ENCODE measurements at regions not wholly inside any gene's neighbourhood (a gene's known extent, or its start where the extent isn't known, plus 50 kb on each side); places are given as distances from the start of the nearest gene placed in this dataset.
"Not testable (repeated sequence)": the region's sequence is repeated elsewhere in the genome, so short reads cannot be mapped to it uniquely, and the experiment has no call there.

DNA sequence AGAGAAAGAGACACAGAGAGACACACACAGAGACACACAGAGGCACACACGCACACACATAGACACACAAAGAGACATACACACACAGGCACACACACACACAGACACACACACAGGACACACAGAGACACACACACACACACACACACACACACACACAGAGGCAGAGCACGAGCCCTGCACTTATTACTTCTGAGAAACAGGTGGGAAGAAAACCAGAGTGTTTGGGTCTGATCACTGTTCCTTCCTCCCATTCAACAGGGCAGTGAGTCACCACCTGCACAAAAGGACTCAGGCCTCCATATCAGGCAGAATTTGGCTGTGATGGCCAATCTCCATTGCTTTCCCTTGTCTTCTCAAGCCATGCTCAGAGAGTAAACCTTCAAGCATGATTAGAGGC lies 285.0 kb downstream of the ANAPC1 start:
- not testable (repeated sequence) for H3K4me1 ChIP-seq (ENCODE audit: insufficient read depth, low read length); H3K79me2 ChIP-seq (ENCODE audit: insufficient read depth, low read length); H3K4me2 ChIP-seq (ENCODE audit: insufficient read depth, low read length); DNase-seq; H3K4me3 ChIP-seq (ENCODE audit: low read depth in 1 of 2, low read length in 2 of 2); H4K20me1 ChIP-seq (ENCODE audit: insufficient read depth, low read length); H2AFZ ChIP-seq (ENCODE audit: low read depth, low read length); H3K27ac ChIP-seq (ENCODE audit: low read length); H3K27me3 ChIP-seq (ENCODE audit: insufficient read depth, low read length, poor library complexity); H3K36me3 ChIP-seq (ENCODE audit: insufficient read depth, low read length); ATAC-seq (ENCODE audit: insufficient read depth, low read depth); H3K9me3 ChIP-seq (ENCODE audit: insufficient read depth, low read length, severe bottlenecking); H3K9ac ChIP-seq (ENCODE audit: low read depth, low read length)

DNA sequence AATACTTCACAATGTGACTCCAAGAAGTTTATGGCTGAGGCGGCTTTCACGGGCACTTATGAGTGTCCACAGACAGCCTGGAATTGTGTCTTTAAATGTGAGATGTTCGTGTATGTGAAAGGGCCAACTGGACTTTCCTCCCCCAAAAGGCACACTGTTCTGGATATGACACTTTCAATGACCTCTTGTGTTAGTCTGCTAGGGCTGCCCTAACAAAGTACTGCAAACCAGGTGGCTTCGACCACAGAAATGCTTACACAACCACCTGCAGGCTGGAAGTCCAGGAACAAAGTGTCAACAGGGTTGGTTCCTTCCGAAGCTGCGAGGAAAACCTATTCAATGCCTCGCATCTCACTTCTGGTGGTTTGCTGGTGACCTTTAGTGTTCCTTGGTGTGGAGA lies 281.7 kb downstream of the ANAPC1 start:
- H3K4me2 ChIP-seq (ENCODE audit: insufficient read depth, low read length); H3K79me2 ChIP-seq (ENCODE audit: insufficient read depth, low read length); H3K4me3 ChIP-seq (ENCODE audit: low read depth in 1 of 2, low read length in 2 of 2); H3K27me3 ChIP-seq (ENCODE audit: insufficient read depth, low read length, poor library complexity); H2AFZ ChIP-seq (ENCODE audit: low read depth, low read length); H3K36me3 ChIP-seq (ENCODE audit: insufficient read depth, low read length); ATAC-seq (ENCODE audit: insufficient read depth, low read depth); H3K4me1 ChIP-seq (ENCODE audit: insufficient read depth, low read length); DNase-seq; H3K27ac ChIP-seq (ENCODE audit: low read length); H3K9me3 ChIP-seq (ENCODE audit: insufficient read depth, low read length, severe bottlenecking); H4K20me1 ChIP-seq (ENCODE audit: insufficient read depth, low read length); H3K9ac ChIP-seq (ENCODE audit: low read depth, low read length): not testable (repeated sequence)

DNA sequence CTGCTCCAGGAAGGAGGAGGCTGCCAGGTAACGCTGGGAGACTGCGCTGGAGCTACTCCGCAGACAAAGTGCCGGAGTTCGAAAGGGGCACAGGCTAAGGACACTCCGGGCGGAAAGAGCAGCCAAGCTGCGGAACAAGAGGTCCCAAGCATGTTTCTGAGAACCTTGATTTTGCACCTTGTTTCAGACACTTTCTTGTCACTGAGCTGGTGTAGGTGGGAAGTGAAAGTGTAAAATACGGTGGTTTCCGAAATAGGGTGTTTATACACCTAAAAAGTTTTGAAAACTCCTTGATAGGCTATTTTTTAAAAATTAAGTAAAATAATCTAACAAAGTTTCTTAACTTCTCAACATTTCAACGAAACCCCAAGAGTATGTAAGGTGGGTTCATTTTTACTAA lies 278.2 kb downstream of the ANAPC1 start:
- not testable (repeated sequence) for H3K27ac ChIP-seq (ENCODE audit: low read length); H3K4me3 ChIP-seq (ENCODE audit: low read depth in 1 of 2, low read length in 2 of 2); H3K9ac ChIP-seq (ENCODE audit: low read depth, low read length); H3K27me3 ChIP-seq (ENCODE audit: insufficient read depth, low read length, poor library complexity); H3K9me3 ChIP-seq (ENCODE audit: insufficient read depth, low read length, severe bottlenecking); DNase-seq; H4K20me1 ChIP-seq (ENCODE audit: insufficient read depth, low read length); ATAC-seq (ENCODE audit: insufficient read depth, low read depth); H3K79me2 ChIP-seq (ENCODE audit: insufficient read depth, low read length); H3K4me2 ChIP-seq (ENCODE audit: insufficient read depth, low read length); H2AFZ ChIP-seq (ENCODE audit: low read depth, low read length); H3K36me3 ChIP-seq (ENCODE audit: insufficient read depth, low read length); H3K4me1 ChIP-seq (ENCODE audit: insufficient read depth, low read length)

DNA sequence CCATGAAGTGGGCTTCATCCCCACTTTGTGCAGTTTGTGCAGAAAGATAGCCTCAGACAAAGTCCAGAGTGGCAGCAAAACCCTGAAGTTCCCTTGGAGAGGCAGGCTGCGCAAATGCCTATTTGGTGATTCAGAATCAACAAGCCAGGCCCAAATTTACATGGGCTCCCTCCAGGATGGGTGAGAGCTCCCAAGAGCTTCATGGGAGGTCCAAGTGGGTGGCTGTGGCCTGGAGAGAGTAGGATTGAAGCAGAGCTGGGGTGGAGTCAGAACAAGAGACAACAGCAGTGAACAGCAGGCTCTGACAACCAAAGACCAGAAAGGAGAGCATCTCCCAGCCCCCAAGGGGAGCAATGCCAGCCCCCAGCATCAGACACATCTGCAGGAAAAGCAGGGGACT lies 277.4 kb downstream of the ANAPC1 start:
- DNase-seq; H3K4me1 ChIP-seq (ENCODE audit: insufficient read depth, low read length); H3K27ac ChIP-seq (ENCODE audit: low read length); H3K9ac ChIP-seq (ENCODE audit: low read depth, low read length); H3K36me3 ChIP-seq (ENCODE audit: insufficient read depth, low read length); H3K9me3 ChIP-seq (ENCODE audit: insufficient read depth, low read length, severe bottlenecking); H3K79me2 ChIP-seq (ENCODE audit: insufficient read depth, low read length); H3K27me3 ChIP-seq (ENCODE audit: insufficient read depth, low read length, poor library complexity); H3K4me2 ChIP-seq (ENCODE audit: insufficient read depth, low read length); ATAC-seq (ENCODE audit: insufficient read depth, low read depth); H2AFZ ChIP-seq (ENCODE audit: low read depth, low read length); H4K20me1 ChIP-seq (ENCODE audit: insufficient read depth, low read length); H3K4me3 ChIP-seq (ENCODE audit: low read depth in 1 of 2, low read length in 2 of 2): not testable (repeated sequence)

DNA sequence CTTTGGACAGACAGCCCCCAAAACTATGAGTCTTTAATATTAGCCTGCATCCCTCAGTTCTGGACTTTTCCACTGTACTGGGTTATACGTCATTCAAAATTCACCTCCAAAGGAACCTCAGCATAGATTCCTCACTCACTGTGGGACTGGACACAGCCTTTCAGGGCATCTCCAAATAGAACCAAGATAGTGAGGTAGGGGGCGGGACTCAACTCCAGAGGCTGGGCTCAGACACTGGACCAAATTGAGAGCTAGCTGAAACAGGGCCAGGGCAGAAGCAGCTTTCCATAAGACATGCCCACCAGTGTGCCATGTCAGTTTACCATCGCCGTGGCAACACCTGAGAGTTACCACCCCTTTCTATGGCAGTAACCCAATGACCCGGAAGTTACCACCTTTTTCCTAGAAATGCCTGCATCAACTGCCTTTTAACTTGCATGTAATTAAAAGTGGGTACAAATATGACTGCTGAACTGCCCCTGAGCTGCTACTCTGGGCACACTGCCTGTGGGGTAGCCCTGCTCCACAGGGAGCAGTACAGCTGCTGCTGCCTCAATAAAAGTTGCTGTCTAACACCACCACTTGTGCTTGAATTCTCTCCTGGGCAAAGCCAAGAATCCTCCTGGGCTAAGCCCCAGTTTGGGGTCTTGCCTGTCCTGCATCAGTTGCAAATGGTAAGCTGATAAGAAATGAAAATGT lies 274.7 kb downstream of the ANAPC1 start:
- not testable (repeated sequence) for H4K20me1 ChIP-seq (ENCODE audit: insufficient read depth, low read length); H3K27me3 ChIP-seq (ENCODE audit: insufficient read depth, low read length, poor library complexity)

DNA sequence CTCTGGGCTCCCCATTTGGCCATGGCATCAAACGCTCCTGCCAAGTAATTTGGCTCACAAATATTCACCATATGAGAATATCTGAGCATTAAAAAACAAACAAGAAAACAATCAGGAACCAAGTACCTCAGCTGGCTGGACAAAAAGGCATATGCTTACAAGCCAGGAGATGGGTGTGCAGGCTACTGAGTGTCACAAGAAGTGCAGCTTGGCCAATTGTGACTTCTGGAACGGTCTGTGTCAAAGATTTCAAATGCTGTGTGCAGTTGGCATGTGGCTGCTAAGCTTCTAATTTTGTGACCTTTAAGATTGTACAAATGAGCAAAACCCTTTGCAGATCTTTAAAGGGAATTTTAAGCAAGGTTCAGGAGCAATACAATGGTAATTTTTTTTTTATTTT lies 274.0 kb downstream of the ANAPC1 start:
- H3K27me3 ChIP-seq (ENCODE audit: insufficient read depth, low read length, poor library complexity); ATAC-seq (ENCODE audit: insufficient read depth, low read depth); H3K27ac ChIP-seq (ENCODE audit: low read length); H3K9ac ChIP-seq (ENCODE audit: low read depth, low read length); H3K36me3 ChIP-seq (ENCODE audit: insufficient read depth, low read length); H3K4me3 ChIP-seq (ENCODE audit: low read depth in 1 of 2, low read length in 2 of 2); H4K20me1 ChIP-seq (ENCODE audit: insufficient read depth, low read length); H3K4me2 ChIP-seq (ENCODE audit: insufficient read depth, low read length); H3K79me2 ChIP-seq (ENCODE audit: insufficient read depth, low read length); H2AFZ ChIP-seq (ENCODE audit: low read depth, low read length); H3K4me1 ChIP-seq (ENCODE audit: insufficient read depth, low read length); H3K9me3 ChIP-seq (ENCODE audit: insufficient read depth, low read length, severe bottlenecking); DNase-seq: not testable (repeated sequence)

More for the DNA sequence above, 274.7 kb downstream of the ANAPC1 start:
- H3K4me1 ChIP-seq (ENCODE audit: insufficient read depth, low read length); H3K27ac ChIP-seq (ENCODE audit: low read length); DNase-seq; H3K9me3 ChIP-seq (ENCODE audit: insufficient read depth, low read length, severe bottlenecking); H3K36me3 ChIP-seq (ENCODE audit: insufficient read depth, low read length); H3K4me2 ChIP-seq (ENCODE audit: insufficient read depth, low read length); H3K79me2 ChIP-seq (ENCODE audit: insufficient read depth, low read length); H2AFZ ChIP-seq (ENCODE audit: low read depth, low read length); H3K9ac ChIP-seq (ENCODE audit: low read depth, low read length); H3K4me3 ChIP-seq (ENCODE audit: low read depth in 1 of 2, low read length in 2 of 2): not testable (repeated sequence)
- ATAC-seq (ENCODE audit: insufficient read depth, low read depth): peak; percentile 59; the same call in 2 of the 3 replicates
